Esophagus muscularis mucosa (tissue), 4 donors: ENCODE measurements at regions not wholly inside any gene's neighbourhood (a gene's known extent, or its start where the extent isn't known, plus 50 kb on each side); places are given as distances from the start of the nearest gene placed in this dataset.

Source experiments
- CTCF ChIP-seq, 3 experiments: fragments of 200-600 bp in 2 of 3; fragments of 450-650 bp in 1 of 3; sonication (generic) in 2 of 3; IDR thresholded peaks; one replicate each; pipeline ENCODE4 v1.5.1; 2017 to 2019; ENCODE audit warnings: antibody characterized with exemption in 3 of 3, mild to moderate bottlenecking in 2 of 3, moderate library complexity in 1 of 3
- EP300 ChIP-seq: sonication (generic); formaldehyde crosslinking; IDR thresholded peaks from one replicate; pipeline ENCODE4 v1.6.1; 2017; ENCODE audit warnings: antibody characterized with exemption
- POLR2A ChIP-seq: fragments of 450-650 bp; IDR thresholded peaks from one replicate; pipeline ENCODE4 v1.6.1; 2017; ENCODE audit warnings: antibody characterized with exemption, moderate library complexity, mild to moderate bottlenecking, low read depth
- POLR2AphosphoS5 ChIP-seq, 2 donors: sonication (generic); formaldehyde crosslinking; IDR thresholded peaks; one replicate each; pipeline ENCODE4 v1.6.1; 2017; ENCODE audit warnings: antibody characterized with exemption in 2 of 2

- TF ChIP-seq CTCF (IDR thresholded peaks at IDR 0.05) (no peak), POLR2A (no peak), POLR2AphosphoS5 (IDR thresholded peaks at IDR 0.05) (no peak), EP300 (no peak)
These were observed 463.6 kb upstream of the REG3G start for GRCh38 chr2:78561876-78562275.
